Nephron progenitor cell (in vitro differentiated cells): ENCODE measurements at regions not wholly inside any gene's neighbourhood (a gene's known extent, or its start where the extent isn't known, plus 50 kb on each side); places are given as distances from the start of the nearest gene placed in this dataset.

ENCODE experiments used
- DNase-seq: peaks from one replicate; pipeline ENCODE4 v3.0.0; 2021
- H3K27ac Mint-ChIP-seq: 2 replicates; pipeline ENCODE4 v1.8.0; 2021; ENCODE audit warnings: mild to moderate bottlenecking, moderate library complexity, mixed read lengths
- H3K27me3 Mint-ChIP-seq: 2 replicates; pipeline ENCODE4 v1.8.0; 2021; ENCODE audit warnings: mild to moderate bottlenecking, low read depth, mixed read lengths; ENCODE audit not compliant: poor library complexity
- H3K36me3 Mint-ChIP-seq: 2 replicates; pipeline ENCODE4 v1.8.0; 2021; ENCODE audit warnings: low read depth, mixed read lengths
- H3K4me1 Mint-ChIP-seq: 2 replicates; pipeline ENCODE4 v1.8.0; 2021; ENCODE audit warnings: mixed read lengths
- H3K4me3 Mint-ChIP-seq: 2 replicates; pipeline ENCODE4 v1.8.0; 2021; ENCODE audit warnings: mild to moderate bottlenecking, moderate library complexity, mixed read lengths
- H3K9me3 Mint-ChIP-seq: 2 replicates; pipeline ENCODE4 v1.8.0; 2021; ENCODE audit warnings: mild to moderate bottlenecking, moderate library complexity, mixed read lengths
- TF ChIP-seq, protein P1 (sequence below): fragments of 200-600 bp; sonication (generic); IDR thresholded peaks from 2 replicates; pipeline ENCODE4 v1.5.0; 2021; ENCODE audit warnings: antibody characterized with exemption

DNA sequence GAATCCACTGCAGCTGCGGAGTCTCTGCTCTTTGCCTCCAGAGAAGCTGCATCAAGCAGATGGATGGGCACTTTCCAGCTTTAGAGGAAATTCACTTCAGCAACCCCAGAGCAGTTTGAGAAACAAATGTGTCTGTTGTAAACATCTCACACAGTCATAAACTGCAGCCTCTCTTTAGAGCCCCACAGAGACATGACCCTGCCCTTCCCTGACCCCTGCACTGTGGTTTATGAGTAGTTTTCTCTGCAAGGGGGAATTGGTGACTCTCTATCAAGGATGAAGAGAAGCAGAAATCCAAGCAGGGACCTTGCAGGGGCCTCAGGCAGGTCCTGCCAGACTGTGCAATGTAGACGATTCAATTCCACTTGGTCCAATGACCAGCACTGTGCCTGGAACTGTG, 160.2 kb downstream of the SH2D4B start:
- DNase-seq, result peak; percentile 63
- H3K36me3 Mint-ChIP-seq, result no peaks in the 10 kb centered on the region
- H3K27ac Mint-ChIP-seq, result peak overlapping the region; percentile 58
- no peak overlapping the region for H3K4me3 Mint-ChIP-seq
- peaks cover 90% of the 10 kb centered on the region for H3K4me1 Mint-ChIP-seq
- TF ChIP-seq, protein P1, sequence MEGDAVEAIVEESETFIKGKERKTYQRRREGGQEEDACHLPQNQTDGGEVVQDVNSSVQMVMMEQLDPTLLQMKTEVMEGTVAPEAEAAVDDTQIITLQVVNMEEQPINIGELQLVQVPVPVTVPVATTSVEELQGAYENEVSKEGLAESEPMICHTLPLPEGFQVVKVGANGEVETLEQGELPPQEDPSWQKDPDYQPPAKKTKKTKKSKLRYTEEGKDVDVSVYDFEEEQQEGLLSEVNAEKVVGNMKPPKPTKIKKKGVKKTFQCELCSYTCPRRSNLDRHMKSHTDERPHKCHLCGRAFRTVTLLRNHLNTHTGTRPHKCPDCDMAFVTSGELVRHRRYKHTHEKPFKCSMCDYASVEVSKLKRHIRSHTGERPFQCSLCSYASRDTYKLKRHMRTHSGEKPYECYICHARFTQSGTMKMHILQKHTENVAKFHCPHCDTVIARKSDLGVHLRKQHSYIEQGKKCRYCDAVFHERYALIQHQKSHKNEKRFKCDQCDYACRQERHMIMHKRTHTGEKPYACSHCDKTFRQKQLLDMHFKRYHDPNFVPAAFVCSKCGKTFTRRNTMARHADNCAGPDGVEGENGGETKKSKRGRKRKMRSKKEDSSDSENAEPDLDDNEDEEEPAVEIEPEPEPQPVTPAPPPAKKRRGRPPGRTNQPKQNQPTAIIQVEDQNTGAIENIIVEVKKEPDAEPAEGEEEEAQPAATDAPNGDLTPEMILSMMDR, result no peak
- H3K27me3 Mint-ChIP-seq, result peaks cover 6% of the 10 kb centered on the region
- H3K9me3 Mint-ChIP-seq, result no peaks in the 10 kb centered on the region

DNA sequence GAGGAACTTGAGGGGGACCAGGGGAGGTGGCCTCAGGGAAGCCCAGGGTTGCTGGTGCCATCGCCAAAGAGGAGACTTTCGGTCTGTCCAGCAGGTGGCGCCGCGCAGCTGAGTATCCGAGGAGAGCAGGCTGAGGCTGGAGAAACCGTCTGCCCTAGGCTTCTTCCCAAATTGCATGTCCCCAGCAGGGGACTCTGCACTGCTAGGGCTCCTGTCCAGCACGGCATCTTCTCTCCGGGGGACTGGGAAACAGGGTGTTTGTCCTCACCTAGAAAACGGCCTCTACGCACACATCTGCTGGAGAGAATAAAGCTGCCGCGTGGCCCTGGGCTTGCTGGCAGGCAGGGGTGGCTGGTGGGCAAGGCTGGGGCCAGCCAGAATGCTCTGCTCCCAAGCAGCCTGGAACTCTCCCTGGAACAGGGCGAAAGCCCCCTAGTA, 161.9 kb downstream of the SH2D4B start:
- Mint-ChIP-seq H3K4me1 (peaks cover 83% of the 10 kb centered on the region), H3K27ac (no peak overlapping the region), H3K36me3 (no peaks in the 10 kb centered on the region), H3K9me3 (no peaks in the 10 kb centered on the region), H3K27me3 (peaks cover 4% of the 10 kb centered on the region), H3K4me3 (no peak overlapping the region)
- DNase-seq, result peak; percentile 95
- TF ChIP-seq, protein P1, result peak; percentile 81

- H3K9me3 Mint-ChIP-seq, result no peaks in the 10 kb centered on the region
- no peak for DNase-seq
- peaks cover 80% of the 10 kb centered on the region for H3K4me1 Mint-ChIP-seq
- H3K4me3 Mint-ChIP-seq, result no peak overlapping the region
- TF ChIP-seq, protein P1, result no peak
- H3K27me3 Mint-ChIP-seq, result peaks cover 4% of the 10 kb centered on the region
- H3K27ac Mint-ChIP-seq, result no peak overlapping the region
- H3K36me3 Mint-ChIP-seq, result no peaks in the 10 kb centered on the region
Observed at GRCh38 chr10:80700252-80700651, 162.6 kb downstream of the SH2D4B start.

DNA sequence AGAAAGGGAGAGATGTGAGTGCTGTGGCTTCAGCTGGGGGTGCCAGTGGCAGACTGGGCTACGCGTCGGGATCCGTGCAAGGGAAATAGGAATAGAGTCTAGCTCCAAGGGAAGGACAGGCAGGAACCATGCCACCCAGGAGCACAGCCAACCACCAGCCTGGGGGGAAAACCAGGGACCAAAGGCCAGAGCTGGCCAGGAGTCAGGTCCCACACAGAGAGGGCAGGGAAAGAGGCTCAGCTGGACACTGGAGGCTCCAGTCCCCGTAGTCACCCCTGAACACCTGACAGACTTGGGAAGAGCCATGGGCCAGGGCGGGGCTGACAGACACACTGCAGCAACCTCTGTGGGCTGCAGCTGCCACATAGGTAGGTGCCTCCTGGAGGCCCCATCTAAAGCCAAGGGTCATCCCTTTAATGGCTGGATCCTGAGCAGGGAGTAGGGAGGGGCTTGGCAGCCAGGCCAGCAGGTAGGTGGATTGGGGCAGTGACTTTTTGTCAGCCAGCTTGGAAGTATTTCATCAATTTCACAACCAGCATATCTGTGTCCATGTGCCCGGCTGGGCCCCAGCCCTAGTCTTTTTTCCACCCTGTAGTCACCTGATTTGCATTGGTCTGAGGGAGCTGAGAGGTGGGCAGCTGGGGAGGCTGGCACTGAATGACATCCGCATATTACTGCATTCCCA, 163.2 kb downstream of the SH2D4B start:
- no peak overlapping the region for H3K4me3 Mint-ChIP-seq
- no peaks in the 10 kb centered on the region for H3K9me3 Mint-ChIP-seq
- peaks cover 74% of the 10 kb centered on the region for H3K4me1 Mint-ChIP-seq
- H3K27me3 Mint-ChIP-seq, result no peaks in the 10 kb centered on the region
- no peaks in the 10 kb centered on the region for H3K36me3 Mint-ChIP-seq
- no peak for DNase-seq
- TF ChIP-seq, protein P1, result no peak
- no peak overlapping the region for H3K27ac Mint-ChIP-seq

GRCh38 chr10:80701706-80702105, 164.0 kb downstream of the SH2D4B start:
- Mint-ChIP-seq H3K4me3 (no peak overlapping the region), H3K27me3 (no peaks in the 10 kb centered on the region), H3K9me3 (no peaks in the 10 kb centered on the region), H3K36me3 (no peaks in the 10 kb centered on the region), H3K4me1 (peaks cover 66% of the 10 kb centered on the region), H3K27ac (peak overlapping the region; percentile 39)
- TF ChIP-seq, protein P1, result no peak
- no peak for DNase-seq

GRCh38 chr10:80702143-80702542, 164.4 kb downstream of the SH2D4B start:
- TF ChIP-seq, protein P1, result no peak
- Mint-ChIP-seq H3K9me3 (no peaks in the 10 kb centered on the region), H3K4me3 (no peak overlapping the region), H3K4me1 (peaks cover 61% of the 10 kb centered on the region), H3K27ac (peak overlapping the region; percentile 60), H3K36me3 (no peaks in the 10 kb centered on the region), H3K27me3 (no peaks in the 10 kb centered on the region)
- DNase-seq, result no peak
